Astrocyte (in vitro differentiated cells and primary cell): ENCODE measurements at regions not wholly inside any gene's neighbourhood (a gene's known extent, or its start where the extent isn't known, plus 50 kb on each side); places are given as distances from the start of the nearest gene placed in this dataset.

Experiments
- DNase-seq: peaks from one replicate; pipeline ENCODE4 v3.0.0-alpha.2; 2010; ENCODE audit warnings: low read depth
- FAIRE-seq: peaks from 2 replicates; lab custom pipeline; 2011; peaks lifted over from hg19 to GRCh38; lab: Jason Lieb, UNC
- H2AFZ ChIP-seq: 2 replicates; pipeline ENCODE4 v1.6.0; 2012; ENCODE audit warnings: low read depth, low read length, inconsistent platforms
- H3K27ac ChIP-seq: 2 replicates; pipeline ENCODE4 v1.5.1; 2011; ENCODE audit warnings: low read depth, low read length, inconsistent platforms
- H3K27me3 ChIP-seq: 2 replicates; pipeline ENCODE4 v1.6.0; 2011; ENCODE audit warnings: low read length, inconsistent platforms; ENCODE audit not compliant: insufficient read depth
- H3K36me3 ChIP-seq: 2 replicates; pipeline ENCODE4 v1.5.1; 2011; ENCODE audit warnings: low read length, inconsistent platforms; ENCODE audit not compliant: insufficient read depth
- H3K4me1 ChIP-seq: 2 replicates; pipeline ENCODE4 v1.5.1; 2011; ENCODE audit warnings: low read length, inconsistent platforms; ENCODE audit not compliant: insufficient read depth
- H3K4me2 ChIP-seq: 2 replicates; pipeline ENCODE4 v1.6.0; 2012; ENCODE audit warnings: low read length, inconsistent platforms
- H3K4me3 ChIP-seq: 2 replicates; pipeline ENCODE4 v1.5.1; 2011; ENCODE audit warnings: low read depth, mild to moderate bottlenecking, low read length, inconsistent platforms; ENCODE audit not compliant: insufficient read depth
- H3K79me2 ChIP-seq: 2 replicates; pipeline ENCODE4 v1.6.0; 2012; ENCODE audit warnings: mild to moderate bottlenecking, low read length, inconsistent platforms; ENCODE audit not compliant: insufficient read depth
- H3K9ac ChIP-seq: 2 replicates; pipeline ENCODE4 v1.6.0; 2012; ENCODE audit warnings: mild to moderate bottlenecking, low read length, inconsistent platforms
- H3K9me3 ChIP-seq: 2 replicates; pipeline ENCODE4 v1.5.1; 2012; ENCODE audit warnings: low read depth, mild to moderate bottlenecking, low read length, inconsistent platforms; ENCODE audit not compliant: insufficient read depth
- H4K20me1 ChIP-seq: 2 replicates; pipeline ENCODE4 v1.6.0; 2012; ENCODE audit warnings: low read length, inconsistent platforms; ENCODE audit not compliant: insufficient read depth
- H3K27ac Mint-ChIP-seq: one replicate; pipeline ENCODE4 v1.8.0; 2021; ENCODE audit warnings: mild to moderate bottlenecking, mixed read lengths; ENCODE audit not compliant: unreplicated experiment
- H3K27me3 Mint-ChIP-seq: one replicate; pipeline ENCODE4 v1.8.0; 2021; ENCODE audit warnings: low read depth, mixed read lengths; ENCODE audit not compliant: unreplicated experiment
- H3K36me3 Mint-ChIP-seq: one replicate; pipeline ENCODE4 v1.8.0; 2021; ENCODE audit warnings: low read depth, mixed read lengths; ENCODE audit not compliant: unreplicated experiment
- H3K4me1 Mint-ChIP-seq: one replicate; pipeline ENCODE4 v1.8.0; 2021; ENCODE audit warnings: low read depth, mixed read lengths; ENCODE audit not compliant: unreplicated experiment
- H3K4me3 Mint-ChIP-seq: one replicate; pipeline ENCODE4 v1.8.0; 2021; ENCODE audit warnings: mild to moderate bottlenecking, moderate library complexity, mixed read lengths; ENCODE audit not compliant: unreplicated experiment
- H3K9me3 Mint-ChIP-seq: one replicate; pipeline ENCODE4 v1.8.0; 2021; ENCODE audit warnings: mild to moderate bottlenecking, mixed read lengths; ENCODE audit not compliant: unreplicated experiment
- CTCF ChIP-seq: IDR thresholded peaks from 2 replicates; pipeline ENCODE4 v1.5.1; 2011; ENCODE audit warnings: low read depth, mild to moderate bottlenecking, inconsistent platforms, low read length, moderate library complexity; ENCODE audit not compliant: insufficient read depth
- EZH2 ChIP-seq: IDR thresholded peaks from 2 replicates; pipeline ENCODE4 v1.6.1; 2012; ENCODE audit warnings: mild to moderate bottlenecking, low read length, inconsistent platforms; ENCODE audit not compliant: insufficient read depth

GRCh38 chr19:20413705-20414104 lies 151.9 kb downstream of the ZNF737 start:
- Histone ChIP-seq H3K9ac (no peak overlapping the region), H3K4me2 (no peak overlapping the region), H3K4me3 (no peak overlapping the region), H3K27me3 (no peaks in the 10 kb centered on the region), H2AFZ (no peak overlapping the region), H3K27ac (no peak overlapping the region), H3K4me1 (no peaks in the 10 kb centered on the region), H3K36me3 (no peaks in the 10 kb centered on the region), H3K79me2 (no peaks in the 10 kb centered on the region), H4K20me1 (no peaks in the 10 kb centered on the region), H3K9me3 (peaks cover 3% of the 10 kb centered on the region)
- Mint-ChIP-seq H3K27me3 (no peaks in the 10 kb centered on the region), H3K36me3 (peaks cover 6% of the 10 kb centered on the region), H3K4me1 (peaks cover 12% of the 10 kb centered on the region), H3K4me3 (no peak overlapping the region), H3K27ac (no peak overlapping the region), H3K9me3 (peaks cover 4% of the 10 kb centered on the region)
- FAIRE-seq (no peak), DNase-seq (no peak)
- TF ChIP-seq CTCF (no peak), EZH2 (no peak)

GRCh38 chr19:20412846-20413245 lies 152.7 kb downstream of the ZNF737 start:
- Histone ChIP-seq H3K27me3 (no peaks in the 10 kb centered on the region), H3K27ac (no peak overlapping the region), H3K9ac (no peak overlapping the region), H3K4me3 (no peak overlapping the region), H2AFZ (no peak overlapping the region), H3K36me3 (no peaks in the 10 kb centered on the region), H3K79me2 (no peaks in the 10 kb centered on the region), H3K9me3 (peaks cover 3% of the 10 kb centered on the region), H3K4me1 (no peaks in the 10 kb centered on the region), H4K20me1 (no peaks in the 10 kb centered on the region), H3K4me2 (no peak overlapping the region)
- DNase-seq (no peak), FAIRE-seq (no peak)
- Mint-ChIP-seq H3K4me1 (peaks cover 12% of the 10 kb centered on the region), H3K27me3 (no peaks in the 10 kb centered on the region), H3K9me3 (peaks cover 4% of the 10 kb centered on the region), H3K4me3 (no peak overlapping the region), H3K36me3 (peaks cover 11% of the 10 kb centered on the region), H3K27ac (no peak overlapping the region)
- no peak for TF ChIP-seq CTCF
- TF ChIP-seq EZH2: no peak

- no peaks in the 10 kb centered on the region for H3K79me2 ChIP-seq
- no peak overlapping the region for H3K4me2 ChIP-seq
- H2AFZ ChIP-seq: no peak overlapping the region
- Mint-ChIP-seq H3K4me1 (no peaks in the 10 kb centered on the region), H3K27me3 (no peaks in the 10 kb centered on the region), H3K4me3 (no peak overlapping the region), H3K9me3 (peaks cover 56% of the 10 kb centered on the region), H3K36me3 (peaks cover 32% of the 10 kb centered on the region), H3K27ac (no peak overlapping the region)
- no peaks in the 10 kb centered on the region for H4K20me1 ChIP-seq
- no peaks in the 10 kb centered on the region for H3K4me1 ChIP-seq
- FAIRE-seq (no peak), DNase-seq (no peak)
- no peak for TF ChIP-seq CTCF
- no peak for TF ChIP-seq EZH2
- H3K9me3 ChIP-seq: peaks cover 24% of the 10 kb centered on the region
- no peak overlapping the region for H3K27ac ChIP-seq
- H3K9ac ChIP-seq: no peak overlapping the region
- H3K4me3 ChIP-seq: no peak overlapping the region
- H3K36me3 ChIP-seq: no peaks in the 10 kb centered on the region
- H3K27me3 ChIP-seq: no peaks in the 10 kb centered on the region
Measured at GRCh38 chr19:20397292-20397691, 168.3 kb downstream of the ZNF737 start.
